ENCODE measurements at regions not wholly inside any gene's neighbourhood (a gene's known extent, or its start where the extent isn't known, plus 50 kb on each side); places are given as distances from the start of the nearest gene placed in this dataset.

GRCh38 chr11:115961159-115962003 lies 457.2 kb upstream of the CADM1 start:
- no peaks in the 10 kb centered on the region for H4K20me1 ChIP-seq (ENCODE audit: insufficient read depth, low read length)
- TF ChIP-seq CTCF (IDR thresholded peaks at IDR 0.05; ENCODE audit: low read length), result no peak
- no peak for TF ChIP-seq EZH2 (IDR thresholded peaks at IDR 0.05; ENCODE audit: borderline replicate concordance, low read length)

GRCh38 chr11:115959081-115959486 lies 454.9 kb upstream of the CADM1 start:
- Histone ChIP-seq H3K36me3 (ENCODE audit: insufficient read depth, low read length) (no peaks in the 10 kb centered on the region), H3K79me2 (ENCODE audit: insufficient read depth, low read length) (no peaks in the 10 kb centered on the region), H2AFZ (ENCODE audit: low read length) (no peak overlapping the region), H3K9ac (ENCODE audit: low read length) (no peak overlapping the region), H3F3A (ENCODE audit: insufficient read depth, low read length) (no peaks in the 10 kb centered on the region), H3K9me2 (ENCODE audit: low read depth, low read length) (no peaks in the 10 kb centered on the region), H3K4me1 (ENCODE audit: insufficient read depth, low read length, severe bottlenecking) (no peaks in the 10 kb centered on the region), H3K27me3 (ENCODE audit: insufficient read depth, low read length) (no peaks in the 10 kb centered on the region), H3K27ac (ENCODE audit: low read depth, low read length, poor library complexity, severe bottlenecking) (no peak overlapping the region), H4K20me1 (ENCODE audit: insufficient read depth, low read length) (no peaks in the 10 kb centered on the region), H3K4me3 (ENCODE audit: low read depth, low read length, poor library complexity, severe bottlenecking) (no peak overlapping the region), H3K9me3 (ENCODE audit: low read length) (no peaks in the 10 kb centered on the region), H3K4me2 (ENCODE audit: low read length) (no peak overlapping the region)
- TF ChIP-seq EZH2 (IDR thresholded peaks at IDR 0.05; ENCODE audit: borderline replicate concordance, low read length) (no peak), CTCF (IDR thresholded peaks at IDR 0.05; ENCODE audit: low read length) (no peak)

More at GRCh38 chr11:115961159-115962003, 457.2 kb upstream of the CADM1 start:
- Histone ChIP-seq H3K4me1 (ENCODE audit: insufficient read depth, low read length, severe bottlenecking) (no peaks in the 10 kb centered on the region), H3K9me2 (ENCODE audit: low read depth, low read length) (no peaks in the 10 kb centered on the region), H3K9me3 (ENCODE audit: low read length) (no peaks in the 10 kb centered on the region), H3K4me2 (ENCODE audit: low read length) (no peak overlapping the region), H3F3A (ENCODE audit: insufficient read depth, low read length) (no peaks in the 10 kb centered on the region), H3K36me3 (ENCODE audit: insufficient read depth, low read length) (no peaks in the 10 kb centered on the region), H3K27me3 (ENCODE audit: insufficient read depth, low read length) (no peaks in the 10 kb centered on the region), H3K9ac (ENCODE audit: low read length) (no peak overlapping the region), H3K27ac (ENCODE audit: low read depth, low read length, poor library complexity, severe bottlenecking) (no peak overlapping the region), H2AFZ (ENCODE audit: low read length) (no peak overlapping the region), H3K79me2 (ENCODE audit: insufficient read depth, low read length) (no peaks in the 10 kb centered on the region), H3K4me3 (ENCODE audit: low read depth, low read length, poor library complexity, severe bottlenecking) (no peak overlapping the region)

GRCh38 chr11:115958089-115959000 lies 454.1 kb upstream of the CADM1 start:
- no peak overlapping the region for H2AFZ ChIP-seq (ENCODE audit: low read length)
- H3K4me1 ChIP-seq (ENCODE audit: insufficient read depth, low read length, severe bottlenecking), result no peaks in the 10 kb centered on the region
- no peak for TF ChIP-seq CTCF (IDR thresholded peaks at IDR 0.05; ENCODE audit: low read length)
- no peak for TF ChIP-seq EZH2 (IDR thresholded peaks at IDR 0.05; ENCODE audit: borderline replicate concordance, low read length)
- H3K9ac ChIP-seq (ENCODE audit: low read length), result no peak overlapping the region
- no peaks in the 10 kb centered on the region for H3F3A ChIP-seq (ENCODE audit: insufficient read depth, low read length)
- H3K36me3 ChIP-seq (ENCODE audit: insufficient read depth, low read length), result no peaks in the 10 kb centered on the region
- H3K79me2 ChIP-seq (ENCODE audit: insufficient read depth, low read length), result no peaks in the 10 kb centered on the region
- no peaks in the 10 kb centered on the region for H3K27me3 ChIP-seq (ENCODE audit: insufficient read depth, low read length)
- no peaks in the 10 kb centered on the region for H4K20me1 ChIP-seq (ENCODE audit: insufficient read depth, low read length)
- H3K4me3 ChIP-seq (ENCODE audit: low read depth, low read length, poor library complexity, severe bottlenecking), result no peak overlapping the region
- H3K9me2 ChIP-seq (ENCODE audit: low read depth, low read length), result no peaks in the 10 kb centered on the region
- H3K27ac ChIP-seq (ENCODE audit: low read depth, low read length, poor library complexity, severe bottlenecking), result no peak overlapping the region
- H3K4me2 ChIP-seq (ENCODE audit: low read length), result no peak overlapping the region
- no peaks in the 10 kb centered on the region for H3K9me3 ChIP-seq (ENCODE audit: low read length)

Measured in OCI-LY1 (cell line).